ENCODE measurements at regions not wholly inside any gene's neighbourhood (a gene's known extent, or its start where the extent isn't known, plus 50 kb on each side); places are given as distances from the start of the nearest gene placed in this dataset.

GRCh38 chr2:16952805-16953204 is 287.2 kb upstream of the CYRIA start:
- TF ChIP-seq CTCF (IDR thresholded peaks at IDR 0.05) = no peak
- no peak for TF ChIP-seq POLR2AphosphoS5 (IDR thresholded peaks at IDR 0.05)
- no peak for TF ChIP-seq POLR2A (IDR thresholded peaks at IDR 0.05)
- no peak for TF ChIP-seq EP300 (IDR thresholded peaks at IDR 0.05)

Data from suprapubic skin (tissue), 4 donors.